ENCODE measurements at regions not wholly inside any gene's neighbourhood (a gene's known extent, or its start where the extent isn't known, plus 50 kb on each side); places are given as distances from the start of the nearest gene placed in this dataset.

- DNase-seq (ENCODE audit: low spot score): no peak
Observed at GRCh38 chr5:61828856-61829255, 477.1 kb upstream of the KIF2A start.

GRCh38 chr5:61831736-61832135 is 474.3 kb upstream of the KIF2A start:
- no peak for DNase-seq (ENCODE audit: low spot score)

- no peak for DNase-seq (ENCODE audit: low spot score)
Observed at GRCh38 chr5:61837788-61838187, 468.2 kb upstream of the KIF2A start.

- no peak for DNase-seq (ENCODE audit: low spot score)
Observed at GRCh38 chr5:61840361-61840760, 465.6 kb upstream of the KIF2A start.

GRCh38 chr5:61842840-61843239 is 463.2 kb upstream of the KIF2A start:
- no peak for DNase-seq (ENCODE audit: low spot score)

GRCh38 chr5:61850696-61851095 is 455.3 kb upstream of the KIF2A start:
- DNase-seq (ENCODE audit: low spot score): no peak

GRCh38 chr5:61854531-61854930 is 451.5 kb upstream of the KIF2A start:
- no peak for DNase-seq (ENCODE audit: low spot score)

GRCh38 chr5:61860978-61861377 is 445.0 kb upstream of the KIF2A start:
- no peak for DNase-seq (ENCODE audit: low spot score)

GRCh38 chr5:61866930-61867329 is 439.1 kb upstream of the KIF2A start:
- no peak for DNase-seq (ENCODE audit: low spot score)

GRCh38 chr5:61869333-61869732 is 436.7 kb upstream of the KIF2A start:
- no peak for DNase-seq (ENCODE audit: low spot score)

- no peak for DNase-seq (ENCODE audit: low spot score)
Observed at GRCh38 chr5:61878471-61878870, 427.5 kb upstream of the KIF2A start.

- peak; percentile 27 for DNase-seq (ENCODE audit: low spot score)
Observed at GRCh38 chr5:61881821-61882487, 424.1 kb upstream of the KIF2A start.

GRCh38 chr5:61882901-61883500 is 423.0 kb upstream of the KIF2A start:
- no peak for DNase-seq (ENCODE audit: low spot score)

GRCh38 chr5:61884252-61884855 is 421.7 kb upstream of the KIF2A start:
- DNase-seq (ENCODE audit: low spot score): no peak

- no peak for DNase-seq (ENCODE audit: low spot score)
Observed at GRCh38 chr5:61886214-61886613, 419.8 kb upstream of the KIF2A start.

- DNase-seq (ENCODE audit: low spot score): no peak
Observed at GRCh38 chr5:61887271-61887670, 418.7 kb upstream of the KIF2A start.

GRCh38 chr5:61894046-61894445 is 412.0 kb upstream of the KIF2A start:
- DNase-seq (ENCODE audit: low spot score): no peak

GRCh38 chr5:61896811-61897210 is 409.2 kb upstream of the KIF2A start:
- DNase-seq (ENCODE audit: low spot score): no peak

- DNase-seq (ENCODE audit: low spot score): no peak
Observed at GRCh38 chr5:61897251-61897650, 408.8 kb upstream of the KIF2A start.

GRCh38 chr5:61901997-61902396 is 404.0 kb upstream of the KIF2A start:
- no peak for DNase-seq (ENCODE audit: low spot score)

GRCh38 chr5:61904730-61905129 is 401.3 kb upstream of the KIF2A start:
- DNase-seq (ENCODE audit: low spot score): no peak

- DNase-seq (ENCODE audit: low spot score): no peak
Observed at GRCh38 chr5:61905613-61906012, 400.4 kb upstream of the KIF2A start.

- DNase-seq (ENCODE audit: low spot score): no peak
Observed at GRCh38 chr5:61906820-61907219, 399.2 kb upstream of the KIF2A start.

GRCh38 chr5:61907995-61908394 is 398.0 kb upstream of the KIF2A start:
- DNase-seq (ENCODE audit: low spot score): no peak
